ENCODE measurements at regions not wholly inside any gene's neighbourhood (a gene's known extent, or its start where the extent isn't known, plus 50 kb on each side); places are given as distances from the start of the nearest gene placed in this dataset.
"Not testable (repeated sequence)": the region's sequence is repeated elsewhere in the genome, so short reads cannot be mapped to it uniquely, and the experiment has no call there.

DNA sequence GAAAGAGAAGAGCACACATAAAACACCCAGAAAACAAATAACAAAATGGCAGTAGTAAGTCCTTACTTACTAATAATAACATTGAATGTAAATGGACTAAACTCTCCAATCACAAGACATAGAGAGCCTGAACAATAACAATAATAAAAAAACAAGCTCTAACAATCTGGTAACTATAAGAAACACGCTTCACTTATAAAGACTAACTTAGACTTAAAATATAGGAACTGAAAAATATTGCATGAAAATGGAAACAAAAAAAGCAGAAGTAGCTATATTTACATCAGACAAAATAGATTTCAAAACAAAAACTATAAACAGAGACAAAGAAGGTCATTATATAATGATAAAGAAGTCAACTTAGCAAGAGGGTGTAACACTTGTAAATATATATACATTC is 83.1 kb upstream of the LYPLAL1 start:
- TF ChIP-seq CTCF (IDR thresholded peaks at IDR 0.05; ENCODE audit: low read depth, low read length, missing control alignments), result no peak
- H3K4me3 ChIP-seq (replicated peaks; ENCODE audit: low read depth, low read length), result no peak overlapping the region
- DNase-seq (ENCODE audit: extremely low read depth, low read depth), result no peak

GRCh38 chr1:219092206-219092605 is 81.5 kb upstream of the LYPLAL1 start:
- no peak for TF ChIP-seq CTCF (IDR thresholded peaks at IDR 0.05; ENCODE audit: low read depth, low read length, missing control alignments)
- DNase-seq (ENCODE audit: extremely low read depth, low read depth), result no peak
- no peak overlapping the region for H3K4me3 ChIP-seq (replicated peaks; ENCODE audit: low read depth, low read length)

- no peak for TF ChIP-seq CTCF (IDR thresholded peaks at IDR 0.05; ENCODE audit: low read depth, low read length, missing control alignments)
- DNase-seq (ENCODE audit: extremely low read depth, low read depth), result no peak
- H3K4me3 ChIP-seq (replicated peaks; ENCODE audit: low read depth, low read length), result no peak overlapping the region
Observed at GRCh38 chr1:219099307-219099706, 74.4 kb upstream of the LYPLAL1 start.

GRCh38 chr1:219100059-219100458 is 73.6 kb upstream of the LYPLAL1 start:
- no peak overlapping the region for H3K4me3 ChIP-seq (replicated peaks; ENCODE audit: low read depth, low read length)
- no peak for TF ChIP-seq CTCF (IDR thresholded peaks at IDR 0.05; ENCODE audit: low read depth, low read length, missing control alignments)
- DNase-seq (ENCODE audit: extremely low read depth, low read depth), result no peak

GRCh38 chr1:219102466-219102865 is 71.2 kb upstream of the LYPLAL1 start:
- DNase-seq (ENCODE audit: extremely low read depth, low read depth); H3K4me3 ChIP-seq (replicated peaks; ENCODE audit: low read depth, low read length): not testable (repeated sequence)

GRCh38 chr1:219105893-219106292 is 67.8 kb upstream of the LYPLAL1 start:
- TF ChIP-seq CTCF (IDR thresholded peaks at IDR 0.05; ENCODE audit: low read depth, low read length, missing control alignments), result no peak
- no peak overlapping the region for H3K4me3 ChIP-seq (replicated peaks; ENCODE audit: low read depth, low read length)
- no peak for DNase-seq (ENCODE audit: extremely low read depth, low read depth)

- no peak overlapping the region for H3K4me3 ChIP-seq (replicated peaks; ENCODE audit: low read depth, low read length)
- no peak for TF ChIP-seq CTCF (IDR thresholded peaks at IDR 0.05; ENCODE audit: low read depth, low read length, missing control alignments)
- no peak for DNase-seq (ENCODE audit: extremely low read depth, low read depth)
Observed at GRCh38 chr1:219109424-219110018, 64.2 kb upstream of the LYPLAL1 start.
